Peyer's patch (tissue), 4 donors: ENCODE measurements at regions not wholly inside any gene's neighbourhood (a gene's known extent, or its start where the extent isn't known, plus 50 kb on each side); places are given as distances from the start of the nearest gene placed in this dataset.

Experiments
- POLR2A ChIP-seq, 2 donors: fragments of 450-650 bp; IDR thresholded peaks; one replicate each; pipeline ENCODE4 v1.5.1; 2017; ENCODE audit warnings: antibody characterized with exemption in 2 of 2, mild to moderate bottlenecking in 2 of 2, moderate library complexity in 2 of 2
- TF ChIP-seq, protein P1 (sequence below), 6 experiments: fragments of 450-650 bp in 4 of 6; fragments of 200-600 bp in 2 of 6; sonication (generic) in 1 of 6; IDR thresholded peaks; one replicate each; pipeline ENCODE4 v1.5.1; 2017 to 2019; ENCODE audit warnings: antibody characterized with exemption in 6 of 6, mild to moderate bottlenecking in 3 of 6, moderate library complexity in 1 of 6

DNA sequence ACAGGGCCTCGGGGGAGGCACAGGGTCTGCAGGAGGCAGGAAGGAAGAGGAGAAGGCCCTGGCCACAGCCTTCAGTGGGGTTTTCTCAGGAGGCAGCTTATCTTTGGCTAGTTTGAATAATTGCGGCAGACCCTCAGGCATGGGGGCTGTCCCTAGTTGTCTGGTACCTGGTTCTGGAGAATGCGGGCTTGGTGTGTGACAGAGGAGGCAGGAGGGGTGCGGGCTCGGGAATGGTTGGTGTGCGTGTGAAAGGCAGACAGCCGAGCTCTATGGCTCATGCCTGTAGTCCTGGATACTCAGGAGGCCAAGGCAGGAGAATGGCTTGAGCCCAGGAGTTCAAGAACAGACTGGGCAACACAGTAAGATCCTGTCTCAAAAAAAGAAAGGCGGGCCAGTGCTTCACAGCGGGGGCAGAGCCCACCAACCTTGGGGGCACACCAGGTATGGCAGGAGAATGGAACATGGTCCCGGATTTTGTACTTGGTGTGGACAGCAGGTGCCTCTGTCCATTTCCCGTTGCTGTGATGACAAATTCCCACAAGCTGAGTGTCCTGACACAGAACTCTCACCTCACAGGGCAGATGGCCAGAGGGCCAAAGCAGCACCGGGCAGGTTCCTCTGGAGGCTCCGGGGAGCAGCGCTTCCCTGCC lies 640.6 kb downstream of the TBC1D22A start:
- TF ChIP-seq, protein P1, sequence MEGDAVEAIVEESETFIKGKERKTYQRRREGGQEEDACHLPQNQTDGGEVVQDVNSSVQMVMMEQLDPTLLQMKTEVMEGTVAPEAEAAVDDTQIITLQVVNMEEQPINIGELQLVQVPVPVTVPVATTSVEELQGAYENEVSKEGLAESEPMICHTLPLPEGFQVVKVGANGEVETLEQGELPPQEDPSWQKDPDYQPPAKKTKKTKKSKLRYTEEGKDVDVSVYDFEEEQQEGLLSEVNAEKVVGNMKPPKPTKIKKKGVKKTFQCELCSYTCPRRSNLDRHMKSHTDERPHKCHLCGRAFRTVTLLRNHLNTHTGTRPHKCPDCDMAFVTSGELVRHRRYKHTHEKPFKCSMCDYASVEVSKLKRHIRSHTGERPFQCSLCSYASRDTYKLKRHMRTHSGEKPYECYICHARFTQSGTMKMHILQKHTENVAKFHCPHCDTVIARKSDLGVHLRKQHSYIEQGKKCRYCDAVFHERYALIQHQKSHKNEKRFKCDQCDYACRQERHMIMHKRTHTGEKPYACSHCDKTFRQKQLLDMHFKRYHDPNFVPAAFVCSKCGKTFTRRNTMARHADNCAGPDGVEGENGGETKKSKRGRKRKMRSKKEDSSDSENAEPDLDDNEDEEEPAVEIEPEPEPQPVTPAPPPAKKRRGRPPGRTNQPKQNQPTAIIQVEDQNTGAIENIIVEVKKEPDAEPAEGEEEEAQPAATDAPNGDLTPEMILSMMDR (IDR thresholded peaks at IDR 0.05), result no peak
- TF ChIP-seq POLR2A (IDR thresholded peaks at IDR 0.05), result no peak
